GM12892 (cell line): ENCODE measurements at regions not wholly inside any gene's neighbourhood (a gene's known extent, or its start where the extent isn't known, plus 50 kb on each side); places are given as distances from the start of the nearest gene placed in this dataset.
"Not testable (repeated sequence)": the region's sequence is repeated elsewhere in the genome, so short reads cannot be mapped to it uniquely, and the experiment has no call there.

Experiments
- DNase-seq: peaks from one replicate; pipeline ENCODE4 v3.0.0; 2011; ENCODE audit not compliant: insufficient read length
- FAIRE-seq: peaks from 2 replicates; lab custom pipeline; 2011; peaks lifted over from hg19 to GRCh38; lab: Jason Lieb, UNC
- POLR2A ChIP-seq: IDR thresholded peaks from 2 replicates; pipeline ENCODE4 v1.6.1; 2011; ENCODE audit warnings: low read depth, low read length, control low read depth
- POLR2AphosphoS5 ChIP-seq: IDR thresholded peaks from 2 replicates; pipeline ENCODE4 v1.6.1; 2011; ENCODE audit warnings: low read depth, low read length, control low read depth
- TAF1 ChIP-seq: IDR thresholded peaks from 2 replicates; pipeline ENCODE4 v1.6.1; 2011; ENCODE audit warnings: low read depth, mild to moderate bottlenecking, control low read depth, low read length, borderline replicate concordance

- FAIRE-seq, result no peak
- no peak for DNase-seq
- TF ChIP-seq POLR2AphosphoS5, result no peak
- TF ChIP-seq TAF1, result no peak
- TF ChIP-seq POLR2A, result no peak
These were observed 150.7 kb upstream of the EOLA2 start for GRCh38 chrX:150088766-150089518.

GRCh38 chrX:150091300-150091699, 153.0 kb upstream of the EOLA2 start:
- DNase-seq, FAIRE-seq: not testable (repeated sequence)

- FAIRE-seq, result no peak
- no peak for TF ChIP-seq POLR2A
- no peak for TF ChIP-seq TAF1
- no peak for TF ChIP-seq POLR2AphosphoS5
- DNase-seq, result no peak
These were observed 154.3 kb upstream of the EOLA2 start for GRCh38 chrX:150092549-150092948.

- DNase-seq, result no peak
- no peak for TF ChIP-seq POLR2AphosphoS5
- no peak for TF ChIP-seq POLR2A
- no peak for TF ChIP-seq TAF1
- no peak for FAIRE-seq
These were observed 156.1 kb upstream of the EOLA2 start for GRCh38 chrX:150094375-150094774.

- FAIRE-seq (no peak), DNase-seq (no peak)
- no peak for TF ChIP-seq TAF1
- TF ChIP-seq POLR2A, result no peak
- TF ChIP-seq POLR2AphosphoS5, result no peak
These were observed 156.7 kb upstream of the EOLA2 start for GRCh38 chrX:150094996-150095395.

- no peak for TF ChIP-seq POLR2AphosphoS5
- no peak for TF ChIP-seq TAF1
- TF ChIP-seq POLR2A, result no peak
- FAIRE-seq (no peak), DNase-seq (no peak)
These were observed 161.0 kb upstream of the EOLA2 start for GRCh38 chrX:150099316-150099715.

GRCh38 chrX:150100261-150100660, 162.0 kb upstream of the EOLA2 start:
- no peak for TF ChIP-seq POLR2A
- FAIRE-seq (no peak), DNase-seq (no peak)

GRCh38 chrX:150118476-150118875, 180.2 kb upstream of the EOLA2 start:
- FAIRE-seq (no peak), DNase-seq (no peak)
- TF ChIP-seq POLR2AphosphoS5, result no peak
- no peak for TF ChIP-seq TAF1
- TF ChIP-seq POLR2A, result no peak

- DNase-seq (no peak), FAIRE-seq (no peak)
- no peak for TF ChIP-seq POLR2A
- TF ChIP-seq TAF1, result no peak
These were observed 181.0 kb upstream of the EOLA2 start for GRCh38 chrX:150119323-150119722.

- FAIRE-seq, DNase-seq: not testable (repeated sequence)
These were observed 186.8 kb upstream of the EOLA2 start for GRCh38 chrX:150125045-150125444.

GRCh38 chrX:150127216-150127615, 188.9 kb upstream of the EOLA2 start:
- TF ChIP-seq POLR2A, result no peak
- TF ChIP-seq TAF1, result no peak
- no peak for TF ChIP-seq POLR2AphosphoS5
- no peak for FAIRE-seq
- no peak for DNase-seq

- TF ChIP-seq POLR2AphosphoS5 (no peak), POLR2A (no peak), TAF1 (no peak)
- no peak for DNase-seq
- no peak for FAIRE-seq
These were observed 205.6 kb upstream of the EOLA2 start for GRCh38 chrX:150143721-150144440.
